ENCODE measurements at regions not wholly inside any gene's neighbourhood (a gene's known extent, or its start where the extent isn't known, plus 50 kb on each side); places are given as distances from the start of the nearest gene placed in this dataset.

DNA sequence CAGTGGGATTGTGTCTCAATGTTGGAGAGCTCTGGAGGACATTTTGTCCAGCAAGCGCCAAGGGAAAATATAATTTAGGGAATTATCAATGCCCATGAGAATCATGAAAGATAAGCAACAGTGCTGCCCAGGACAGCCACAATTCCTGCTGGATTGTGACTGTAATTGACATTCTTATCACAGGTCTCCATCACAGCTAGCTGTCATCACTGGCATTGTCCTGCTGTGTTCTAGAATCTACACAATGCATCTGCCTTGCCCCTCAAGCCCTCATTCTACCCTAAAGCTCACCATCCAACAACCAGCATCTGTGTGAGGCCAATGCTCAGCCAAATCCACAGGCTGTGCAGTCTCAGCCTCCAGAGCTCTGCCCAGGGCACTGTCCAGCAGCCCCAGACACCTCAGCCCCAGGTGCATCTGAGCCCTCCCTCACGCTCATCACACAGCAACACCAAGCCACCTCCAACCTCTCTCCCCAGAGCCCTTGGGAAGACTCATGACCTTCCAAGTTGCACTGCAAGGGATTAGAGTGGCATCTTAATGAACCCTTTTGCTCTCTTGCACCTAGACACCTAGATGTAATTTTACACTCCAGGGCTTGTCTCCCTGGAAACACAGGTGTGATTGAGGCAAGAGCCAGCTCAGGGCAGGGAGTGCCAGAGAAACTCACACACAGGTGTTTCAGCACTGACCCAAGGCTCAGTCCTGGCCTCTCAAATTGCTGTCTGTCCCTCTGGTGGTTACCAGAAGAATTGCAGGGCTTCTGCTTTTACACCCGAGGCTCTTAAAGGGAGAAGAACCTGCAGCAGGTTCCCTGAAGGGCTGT, 85.2 kb upstream of the PHACTR3 start:
- Histone ChIP-seq H3K36me3 (no peaks in the 10 kb centered on the region), H3K27ac (no peak overlapping the region), H3K27me3 (ENCODE audit: insufficient read depth, low read depth, severe bottlenecking) (peaks cover 84% of the 10 kb centered on the region), H3K9me3 (ENCODE audit: severe bottlenecking) (no peaks in the 10 kb centered on the region), H3K4me3 (ENCODE audit: low read depth, low read length) (no peak overlapping the region)
- DNase-seq = peak; percentile 46
- TF ChIP-seq, protein P1, sequence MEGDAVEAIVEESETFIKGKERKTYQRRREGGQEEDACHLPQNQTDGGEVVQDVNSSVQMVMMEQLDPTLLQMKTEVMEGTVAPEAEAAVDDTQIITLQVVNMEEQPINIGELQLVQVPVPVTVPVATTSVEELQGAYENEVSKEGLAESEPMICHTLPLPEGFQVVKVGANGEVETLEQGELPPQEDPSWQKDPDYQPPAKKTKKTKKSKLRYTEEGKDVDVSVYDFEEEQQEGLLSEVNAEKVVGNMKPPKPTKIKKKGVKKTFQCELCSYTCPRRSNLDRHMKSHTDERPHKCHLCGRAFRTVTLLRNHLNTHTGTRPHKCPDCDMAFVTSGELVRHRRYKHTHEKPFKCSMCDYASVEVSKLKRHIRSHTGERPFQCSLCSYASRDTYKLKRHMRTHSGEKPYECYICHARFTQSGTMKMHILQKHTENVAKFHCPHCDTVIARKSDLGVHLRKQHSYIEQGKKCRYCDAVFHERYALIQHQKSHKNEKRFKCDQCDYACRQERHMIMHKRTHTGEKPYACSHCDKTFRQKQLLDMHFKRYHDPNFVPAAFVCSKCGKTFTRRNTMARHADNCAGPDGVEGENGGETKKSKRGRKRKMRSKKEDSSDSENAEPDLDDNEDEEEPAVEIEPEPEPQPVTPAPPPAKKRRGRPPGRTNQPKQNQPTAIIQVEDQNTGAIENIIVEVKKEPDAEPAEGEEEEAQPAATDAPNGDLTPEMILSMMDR (IDR thresholded peaks at IDR 0.05; ENCODE audit: low read depth, low read length) = peak; percentile 87

DNA sequence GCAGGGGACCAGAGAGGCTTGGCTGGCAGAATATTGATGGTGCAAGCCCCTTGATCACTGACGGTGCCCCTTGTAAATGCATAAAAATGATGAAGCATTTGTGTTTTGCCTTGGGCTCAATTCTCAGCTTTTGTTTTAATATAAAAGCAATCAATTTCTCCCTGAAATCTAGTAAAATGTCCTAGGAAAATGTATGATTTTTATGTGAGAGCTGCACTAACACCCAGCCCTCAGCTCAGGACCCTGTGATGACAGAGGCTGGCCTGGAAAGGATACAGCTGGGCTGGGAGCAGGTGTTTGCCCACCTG, 84.7 kb upstream of the PHACTR3 start:
- DNase-seq = no peak
- H3K27me3 ChIP-seq (ENCODE audit: insufficient read depth, low read depth, severe bottlenecking) = peaks cover 82% of the 10 kb centered on the region
- H3K4me3 ChIP-seq (ENCODE audit: low read depth, low read length) = no peak overlapping the region

DNA sequence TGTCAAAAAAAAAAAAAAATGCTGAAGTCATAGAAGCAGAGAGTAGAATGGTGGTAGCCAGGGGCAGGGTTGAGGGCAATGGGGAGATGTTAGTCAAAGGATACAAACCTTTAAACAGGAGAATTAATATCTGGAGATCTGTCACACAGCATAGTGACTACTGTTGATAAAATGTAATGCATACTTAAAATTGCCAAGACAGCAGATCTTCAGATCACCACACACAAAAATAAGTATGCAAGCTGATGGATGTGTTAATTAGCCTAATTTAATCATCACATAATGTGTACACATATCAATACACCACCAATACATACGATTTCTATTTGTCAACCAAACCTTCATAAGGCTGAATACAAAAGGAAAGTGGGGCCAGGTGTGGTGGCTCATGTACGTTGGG, 83.5 kb upstream of the PHACTR3 start:
- H3K27me3 ChIP-seq (ENCODE audit: insufficient read depth, low read depth, severe bottlenecking) = peaks cover 82% of the 10 kb centered on the region
- no peaks in the 10 kb centered on the region for H3K9me3 ChIP-seq (ENCODE audit: severe bottlenecking)
- DNase-seq = no peak
- TF ChIP-seq, protein P1 (IDR thresholded peaks at IDR 0.05; ENCODE audit: low read depth, low read length) = no peak
- no peak overlapping the region for H3K4me3 ChIP-seq (ENCODE audit: low read depth, low read length)
- H3K27ac ChIP-seq = no peak overlapping the region
- no peaks in the 10 kb centered on the region for H3K36me3 ChIP-seq

More for the DNA sequence above, 84.7 kb upstream of the PHACTR3 start:
- Histone ChIP-seq H3K9me3 (ENCODE audit: severe bottlenecking) (no peaks in the 10 kb centered on the region), H3K27ac (no peak overlapping the region), H3K36me3 (no peaks in the 10 kb centered on the region)
- TF ChIP-seq, protein P1 (IDR thresholded peaks at IDR 0.05; ENCODE audit: low read depth, low read length) = no peak

DNA sequence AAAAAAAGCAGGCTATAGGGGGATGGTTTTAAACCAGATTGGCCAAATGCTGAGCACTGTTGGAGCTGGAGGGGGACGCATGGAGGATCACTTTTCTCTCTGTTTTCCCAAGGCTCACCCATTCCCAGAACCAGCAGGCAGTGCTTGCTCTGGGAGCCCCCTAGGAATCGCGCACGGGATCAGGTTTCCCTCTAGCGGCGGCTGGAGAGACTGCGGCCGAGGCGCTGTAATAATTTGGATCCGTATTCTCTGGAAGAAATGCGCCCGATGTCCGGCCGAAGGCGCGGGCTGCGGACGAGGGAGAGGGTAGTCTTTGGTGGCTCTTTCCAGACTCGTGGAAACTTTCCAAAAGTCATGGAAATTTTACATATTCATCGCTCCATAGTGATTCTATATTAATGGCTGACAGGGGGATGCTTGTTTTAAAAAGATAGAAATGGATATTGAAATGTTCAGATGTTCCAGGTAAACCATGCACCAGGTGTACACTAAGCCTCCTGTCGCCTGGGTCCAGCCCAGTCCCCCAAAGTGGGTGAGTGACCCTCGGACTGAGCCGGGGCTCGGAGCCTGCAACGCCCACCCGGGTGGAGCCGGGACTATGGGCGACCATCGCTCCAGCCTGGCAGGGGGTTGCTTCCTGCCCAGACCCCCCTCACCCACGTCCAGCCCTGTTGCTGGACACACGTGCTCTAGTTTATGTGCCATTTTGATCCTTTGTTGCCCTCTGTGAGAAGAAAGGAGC, 78.7 kb upstream of the PHACTR3 start:
- TF ChIP-seq, protein P1 (IDR thresholded peaks at IDR 0.05; ENCODE audit: low read depth, low read length) = peak; percentile 78
- no peaks in the 10 kb centered on the region for H3K36me3 ChIP-seq
- H3K27ac ChIP-seq = no peak overlapping the region
- H3K4me3 ChIP-seq (ENCODE audit: low read depth, low read length) = no peak overlapping the region
- H3K9me3 ChIP-seq (ENCODE audit: severe bottlenecking) = no peaks in the 10 kb centered on the region
- DNase-seq = peak; percentile 71
- peaks cover 94% of the 10 kb centered on the region for H3K27me3 ChIP-seq (ENCODE audit: insufficient read depth, low read depth, severe bottlenecking)

DNA sequence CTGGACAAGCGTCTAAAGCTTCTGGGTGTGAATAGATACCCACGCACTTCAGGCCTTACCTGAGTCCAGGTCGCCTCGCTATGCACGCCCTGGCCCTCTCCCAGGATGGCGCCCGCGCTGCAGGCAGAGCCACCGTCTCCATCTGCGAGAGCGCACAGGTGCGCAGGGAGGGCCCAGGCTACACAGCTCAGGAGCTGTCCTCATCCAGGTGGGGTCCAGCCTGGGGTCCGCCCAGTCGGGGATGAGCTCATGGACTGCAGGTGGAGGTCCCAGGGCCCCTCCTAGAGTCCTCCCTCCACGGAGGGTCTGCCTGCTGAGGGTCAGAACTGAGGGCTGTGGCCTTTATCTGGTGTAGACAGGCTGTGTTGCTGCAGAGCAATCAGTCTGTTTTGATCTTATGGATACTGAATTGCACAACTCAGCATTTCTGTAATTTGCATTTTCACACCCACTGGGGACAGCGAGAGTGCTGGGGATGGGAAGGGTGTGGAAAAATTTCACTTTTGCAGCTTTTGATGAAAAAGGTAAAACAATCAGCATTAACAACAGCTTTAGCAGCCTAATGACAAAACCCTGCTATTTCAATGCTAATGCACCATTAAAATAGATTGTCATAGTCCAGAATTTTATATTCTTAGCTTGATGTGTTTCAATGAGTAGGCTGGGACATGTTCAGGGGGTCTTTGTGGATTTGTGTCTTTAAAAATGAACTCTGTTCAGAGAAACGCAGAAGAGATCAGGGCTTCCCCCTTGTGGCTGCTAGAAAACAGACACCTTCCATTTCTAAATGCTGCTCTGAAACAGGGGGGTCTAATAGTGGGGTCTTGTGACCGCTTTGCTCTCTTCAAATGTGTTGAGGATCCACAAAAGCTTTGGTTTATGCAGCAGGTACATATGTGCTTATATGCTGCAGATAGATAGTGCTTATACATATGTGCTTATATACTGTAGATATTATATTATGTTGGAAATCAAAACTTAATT, 77.8 kb upstream of the PHACTR3 start:
- TF ChIP-seq, protein P1 (IDR thresholded peaks at IDR 0.05; ENCODE audit: low read depth, low read length) = peak; percentile 50

More for the DNA sequence above, 77.8 kb upstream of the PHACTR3 start:
- Histone ChIP-seq H3K27me3 (ENCODE audit: insufficient read depth, low read depth, severe bottlenecking) (peaks cover 94% of the 10 kb centered on the region), H3K27ac (no peak overlapping the region), H3K36me3 (no peaks in the 10 kb centered on the region), H3K4me3 (ENCODE audit: low read depth, low read length) (no peak overlapping the region), H3K9me3 (ENCODE audit: severe bottlenecking) (peaks cover 2% of the 10 kb centered on the region)
- DNase-seq = no peak
